Neural cell (in vitro differentiated cells): ENCODE measurements at regions not wholly inside any gene's neighbourhood (a gene's known extent, or its start where the extent isn't known, plus 50 kb on each side); places are given as distances from the start of the nearest gene placed in this dataset.

Source experiments
- H2AFZ ChIP-seq: fragments of 200-600, 300-800 bp; sonication (generic), shearing (Covaris generic); 2 replicates; pipeline ENCODE4 v1.6.0; 2014; ENCODE audit warnings: low read depth, mild to moderate bottlenecking, antibody characterized with exemption, low read length, moderate library complexity
- H3F3A ChIP-seq: fragments of 200-600 bp; shearing (Covaris generic); 2 replicates; pipeline ENCODE4 v1.6.1; 2016; ENCODE audit warnings: mild to moderate bottlenecking, moderate library complexity, mixed read lengths, antibody characterized with exemption, low read length; ENCODE audit not compliant: insufficient read depth, poor library complexity, severe bottlenecking
- H3K27ac ChIP-seq: fragments of 200-600, 300-800 bp; sonication (generic), shearing (Covaris generic); 2 replicates; pipeline ENCODE4 v1.5.1; 2014; ENCODE audit warnings: mild to moderate bottlenecking, low read length, moderate library complexity
- H3K27me3 ChIP-seq: fragments of 300-800, 200-600 bp; sonication (generic), shearing (Covaris generic); 2 replicates; pipeline ENCODE4 v1.6.0; 2014; ENCODE audit warnings: mild to moderate bottlenecking, low read depth, low read length, moderate library complexity; ENCODE audit not compliant: insufficient read depth
- H3K36me3 ChIP-seq: fragments of 300-800, 200-600 bp; sonication (generic), shearing (Covaris generic); 2 replicates; pipeline ENCODE4 v1.5.1; 2014; ENCODE audit warnings: mild to moderate bottlenecking, antibody characterized with exemption, low read length, moderate library complexity; ENCODE audit not compliant: insufficient read depth
- H3K4me2 ChIP-seq: fragments of 300-800, 200-600 bp; sonication (generic), shearing (Covaris generic); 2 replicates; pipeline ENCODE4 v1.6.0; 2014; ENCODE audit warnings: mild to moderate bottlenecking, low read length
- H3K4me3 ChIP-seq: fragments of 300-800, 200-600 bp; sonication (generic), shearing (Covaris generic); 2 replicates; pipeline ENCODE4 v1.5.1; 2014; ENCODE audit warnings: mild to moderate bottlenecking, low read length, moderate library complexity
- H3K79me2 ChIP-seq: fragments of 200-600 bp; shearing (Covaris generic); replicated peaks from 2 replicates; pipeline ENCODE4 v1.6.0; 2014; ENCODE audit warnings: mild to moderate bottlenecking, low read length, moderate library complexity; ENCODE audit not compliant: insufficient read depth
- H3K9ac ChIP-seq: fragments of 300-800, 200-600 bp; sonication (generic), shearing (Covaris generic); 2 replicates; pipeline ENCODE4 v1.6.1; 2016; ENCODE audit warnings: mild to moderate bottlenecking, low read length, mixed read lengths
- H3K9me2 ChIP-seq: fragments of 200-600 bp; shearing (Covaris generic); 2 replicates; pipeline ENCODE4 v1.6.1; 2016; ENCODE audit warnings: mild to moderate bottlenecking, low read length, mixed read lengths; ENCODE audit not compliant: insufficient read depth
- H3K9me3 ChIP-seq: fragments of 200-600, 300-800 bp; sonication (generic), shearing (Covaris generic); 2 replicates; pipeline ENCODE4 v1.6.1; 2016; ENCODE audit warnings: mild to moderate bottlenecking, mixed run types, low read length, moderate library complexity, mixed read lengths
- H4K20me1 ChIP-seq: fragments of 200-600 bp; shearing (Covaris generic); 2 replicates; pipeline ENCODE4 v1.6.1; 2016; ENCODE audit warnings: mild to moderate bottlenecking, mixed run types; ENCODE audit not compliant: insufficient read depth
- EP300 ChIP-seq: fragments of 450-650 bp; conservative IDR thresholded peaks from 2 replicates; pipeline ENCODE4 v1.6.1; 2014; ENCODE audit warnings: antibody characterized with exemption, mild to moderate bottlenecking, moderate library complexity; ENCODE audit not compliant: poor library complexity, severe bottlenecking
- EZH2 ChIP-seq: fragments of 200-600, 300-800 bp; shearing (Covaris generic), sonication (generic); IDR thresholded peaks from 2 replicates; pipeline ENCODE4 v1.6.1; 2014; ENCODE audit warnings: antibody characterized with exemption, low read length, borderline replicate concordance, mild to moderate bottlenecking; ENCODE audit not compliant: insufficient read depth, poor library complexity, severe bottlenecking
- MXI1 ChIP-seq: fragments of 450-650 bp; conservative IDR thresholded peaks from 2 replicates; pipeline ENCODE4 v1.6.1; 2014; ENCODE audit warnings: antibody characterized with exemption, mild to moderate bottlenecking; ENCODE audit not compliant: poor library complexity, severe bottlenecking
- POLR2AphosphoS5 ChIP-seq: IDR thresholded peaks from 2 replicates; pipeline ENCODE4 v1.6.1; 2012
- RAD21 ChIP-seq: fragments of 450-650 bp; conservative IDR thresholded peaks from 2 replicates; pipeline ENCODE4 v1.6.1; 2014; ENCODE audit warnings: antibody characterized with exemption, mild to moderate bottlenecking, moderate library complexity
- REST ChIP-seq: IDR thresholded peaks from 2 replicates; pipeline ENCODE4 v1.6.1; 2012; ENCODE audit warnings: borderline replicate concordance
- SMC3 ChIP-seq: fragments of 450-650 bp; conservative IDR thresholded peaks from 2 replicates; pipeline ENCODE4 v1.6.1; 2014; ENCODE audit warnings: antibody characterized with exemption, mild to moderate bottlenecking, moderate library complexity; ENCODE audit not compliant: poor library complexity
- TAF1 ChIP-seq: IDR thresholded peaks from 2 replicates; pipeline ENCODE4 v1.6.1; 2012; ENCODE audit warnings: low read depth
- TF ChIP-seq, protein P1 (sequence below): fragments of 450-650 bp; IDR thresholded peaks from 2 replicates; pipeline ENCODE4 v1.5.1; 2014; ENCODE audit warnings: antibody characterized with exemption, mild to moderate bottlenecking, moderate library complexity; ENCODE audit not compliant: poor library complexity, severe bottlenecking

- no peaks in the 10 kb centered on the region for H3K27me3 ChIP-seq
- no peaks in the 10 kb centered on the region for H3K79me2 ChIP-seq
- no peak overlapping the region for H3K4me3 ChIP-seq
- H3F3A ChIP-seq: no peaks in the 10 kb centered on the region
- no peaks in the 10 kb centered on the region for H3K36me3 ChIP-seq
- H3K27ac ChIP-seq: no peak overlapping the region
- no peaks in the 10 kb centered on the region for H3K9me3 ChIP-seq
- no peak overlapping the region for H3K4me2 ChIP-seq
- H4K20me1 ChIP-seq: no peaks in the 10 kb centered on the region
- no peaks in the 10 kb centered on the region for H3K9me2 ChIP-seq
- TF ChIP-seq SMC3 (no peak), POLR2AphosphoS5 (no peak), EZH2 (no peak), MXI1 (no peak), REST (no peak), EP300 (no peak), RAD21 (no peak), TAF1 (no peak)
- TF ChIP-seq, protein P1, sequence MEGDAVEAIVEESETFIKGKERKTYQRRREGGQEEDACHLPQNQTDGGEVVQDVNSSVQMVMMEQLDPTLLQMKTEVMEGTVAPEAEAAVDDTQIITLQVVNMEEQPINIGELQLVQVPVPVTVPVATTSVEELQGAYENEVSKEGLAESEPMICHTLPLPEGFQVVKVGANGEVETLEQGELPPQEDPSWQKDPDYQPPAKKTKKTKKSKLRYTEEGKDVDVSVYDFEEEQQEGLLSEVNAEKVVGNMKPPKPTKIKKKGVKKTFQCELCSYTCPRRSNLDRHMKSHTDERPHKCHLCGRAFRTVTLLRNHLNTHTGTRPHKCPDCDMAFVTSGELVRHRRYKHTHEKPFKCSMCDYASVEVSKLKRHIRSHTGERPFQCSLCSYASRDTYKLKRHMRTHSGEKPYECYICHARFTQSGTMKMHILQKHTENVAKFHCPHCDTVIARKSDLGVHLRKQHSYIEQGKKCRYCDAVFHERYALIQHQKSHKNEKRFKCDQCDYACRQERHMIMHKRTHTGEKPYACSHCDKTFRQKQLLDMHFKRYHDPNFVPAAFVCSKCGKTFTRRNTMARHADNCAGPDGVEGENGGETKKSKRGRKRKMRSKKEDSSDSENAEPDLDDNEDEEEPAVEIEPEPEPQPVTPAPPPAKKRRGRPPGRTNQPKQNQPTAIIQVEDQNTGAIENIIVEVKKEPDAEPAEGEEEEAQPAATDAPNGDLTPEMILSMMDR: no peak
- no peak overlapping the region for H2AFZ ChIP-seq
- H3K9ac ChIP-seq: no peak overlapping the region
Measured at GRCh38 chr22:49517211-49517610, 310.5 kb downstream of the BRD1 start.

- Histone ChIP-seq H3F3A (no peaks in the 10 kb centered on the region), H3K9me2 (no peaks in the 10 kb centered on the region), H3K27ac (no peak overlapping the region), H3K4me2 (no peak overlapping the region), H3K9me3 (no peaks in the 10 kb centered on the region), H3K79me2 (no peaks in the 10 kb centered on the region), H3K4me3 (no peak overlapping the region), H3K27me3 (no peaks in the 10 kb centered on the region), H3K36me3 (no peaks in the 10 kb centered on the region), H2AFZ (no peak overlapping the region), H4K20me1 (no peaks in the 10 kb centered on the region), H3K9ac (no peak overlapping the region)
- TF ChIP-seq TAF1 (no peak), EP300 (no peak), SMC3 (no peak), EZH2 (no peak), POLR2AphosphoS5 (no peak), MXI1 (no peak), REST (no peak), RAD21 (no peak)
- TF ChIP-seq, protein P1: no peak
Measured at GRCh38 chr22:49515475-49515874, 312.2 kb downstream of the BRD1 start.
